ENCODE measurements at regions not wholly inside any gene's neighbourhood (a gene's known extent, or its start where the extent isn't known, plus 50 kb on each side); places are given as distances from the start of the nearest gene placed in this dataset.

- no peak for TF ChIP-seq CTCF (conservative IDR thresholded peaks at IDR 0.05 in 1 of 2, IDR thresholded peaks at IDR 0.05 in 1 of 2; ENCODE audit: low read depth in 1 of 2, low read length in 2 of 2)
- no peak for TF ChIP-seq EZH2 (IDR thresholded peaks at IDR 0.05; ENCODE audit: low read length, missing control alignments)
These were observed 63.5 kb downstream of the CCDC185 start for GRCh38 chr1:223456747-223457146.

All from fibroblast of lung (primary cell).